HCT116 (cell line): ENCODE measurements at regions not wholly inside any gene's neighbourhood (a gene's known extent, or its start where the extent isn't known, plus 50 kb on each side); places are given as distances from the start of the nearest gene placed in this dataset.

Source experiments
- ATAC-seq: fragments of 200-7000 bp; cut with Tn5 transposase; 2 replicates; pipeline ENCODE4 v1.9.1; 2020; ENCODE audit warnings: mild to moderate bottlenecking, moderate library complexity
- BruUV-seq: library from RNA; stranded (reverse); fragments of 400-500 nt; replicated peaks from 2 replicates; lab custom pipeline; 2021; lab: Mats Ljungman, UMichigan
- CTCF ChIA-PET: fragments of 300-600 bp; sonication (Branson Sonifier 250); formaldehyde crosslinking; loops from one replicate; lab custom pipeline; 2021; ENCODE audit warnings: antibody characterized with exemption; lab: Charles Lee
- POLR2A ChIA-PET: fragments of 300-600, 350-600 bp; sonication (Branson Sonifier 250); formaldehyde crosslinking; loops from one replicate; lab custom pipeline; 2021; ENCODE audit warnings: antibody characterized with exemption; lab: Charles Lee
- RAD21 ChIA-PET, 2 experiments: fragments of 300-600 bp; sonication (Branson Sonifier 250); formaldehyde crosslinking; loops; one replicate each; lab custom pipeline; 2023; ENCODE audit warnings: low total read pairs in 2 of 2; ENCODE audit not compliant: uncharacterized antibody in 2 of 2, unreplicated experiment in 2 of 2, low non-redundant PET in 1 of 2; lab: Charles Lee
- DNase-seq: peaks from one replicate; pipeline ENCODE4 v3.0.0-alpha.2; 2010; ENCODE audit warnings: low read depth, low spot score
- H2AFZ ChIP-seq: fragments of 200-600 bp; shearing (Covaris generic), sonication (generic); 2 replicates; pipeline ENCODE4 v1.6.1; 2017; ENCODE audit warnings: low read depth, mixed run types, mixed read lengths, antibody characterized with exemption, low read length; ENCODE audit not compliant: poor library complexity, severe bottlenecking
- H3K27ac ChIP-seq: 2 replicates; pipeline ENCODE4 v1.5.1; 2012; ENCODE audit warnings: low read depth, low read length
- H3K27me3 ChIP-seq: fragments of 200-600 bp; sonication (generic); 2 replicates; pipeline ENCODE4 v1.6.1; 2016; ENCODE audit warnings: mixed run types, low read length, mixed read lengths; ENCODE audit not compliant: insufficient read depth
- H3K36me3 ChIP-seq, 2 experiments: fragments of 200-500 bp in 1 of 2; fragments of 200-600 bp in 1 of 2; sonication (Bioruptor generic) in 1 of 2; sonication (generic) in 1 of 2; 2 replicates each; pipeline versions ENCODE4 v1.5.1 to v1.6.1; 2014 to 2016; ENCODE audit warnings: low read length in 2 of 2, inconsistent platforms in 1 of 2, mixed read lengths in 1 of 2, mixed run types in 1 of 2; ENCODE audit not compliant: insufficient read depth in 2 of 2, control insufficient read depth in 1 of 2
- H3K4me1 ChIP-seq, 2 experiments: fragments of 200-600 bp in 1 of 2; sonication (generic) in 1 of 2; 2 replicates each; pipeline versions ENCODE4 v1.5.1 to v1.6.1; 2012 to 2017; ENCODE audit warnings: low read length in 2 of 2, inconsistent platforms in 1 of 2, mild to moderate bottlenecking in 1 of 2, mixed read lengths in 1 of 2, mixed run types in 1 of 2, moderate library complexity in 1 of 2; ENCODE audit not compliant: insufficient read depth in 2 of 2, control insufficient read depth in 1 of 2
- H3K4me2 ChIP-seq: fragments of 200-600 bp; sonication (generic); 2 replicates; pipeline ENCODE4 v1.6.1; 2017; ENCODE audit warnings: mixed run types, low read length, mixed read lengths
- H3K4me3 ChIP-seq, 2 experiments: fragments of 200-600 bp in 1 of 2; sonication (generic) in 1 of 2; replicated peaks in 1 of 2; 2 replicates each; pipeline ENCODE4 v1.5.1; 2011 to 2016; ENCODE audit warnings: low read length in 2 of 2, control low read depth in 1 of 2, low read depth in 1 of 2, mild to moderate bottlenecking in 1 of 2, mixed read lengths in 1 of 2, mixed run types in 1 of 2
- H3K79me2 ChIP-seq: fragments of 200-600 bp; sonication (generic); 2 replicates; pipeline ENCODE4 v1.6.1; 2017; ENCODE audit warnings: mild to moderate bottlenecking, mixed run types, low read length, moderate library complexity, mixed read lengths; ENCODE audit not compliant: insufficient read depth
- H3K9ac ChIP-seq: fragments of 200-600 bp; sonication (generic); 2 replicates; pipeline ENCODE4 v1.6.1; 2016; ENCODE audit warnings: low read length, mixed read lengths
- H3K9me2 ChIP-seq: fragments of 200-600 bp; sonication (generic), shearing (Covaris generic); 2 replicates; pipeline ENCODE4 v1.6.1; 2017; ENCODE audit warnings: mixed run types, mild to moderate bottlenecking, moderate library complexity; ENCODE audit not compliant: insufficient read depth
- H3K9me3 ChIP-seq, 2 experiments: fragments of 200-500 bp in 1 of 2; fragments of 200-600 bp in 1 of 2; sonication (Bioruptor generic) in 1 of 2; sonication (generic) in 1 of 2; 2 replicates each; pipeline ENCODE4 v1.6.1; 2014 to 2017; ENCODE audit warnings: low read length in 2 of 2, mixed read lengths in 2 of 2, inconsistent platforms in 1 of 2, low read depth in 1 of 2, mild to moderate bottlenecking in 1 of 2, mixed run types in 1 of 2, moderate library complexity in 1 of 2; ENCODE audit not compliant: control insufficient read depth in 1 of 2, insufficient read depth in 1 of 2
- H4K20me1 ChIP-seq: fragments of 200-600 bp; sonication (generic), shearing (Covaris generic); 2 replicates; pipeline ENCODE4 v1.6.1; 2017; ENCODE audit warnings: mixed run types, mild to moderate bottlenecking, moderate library complexity; ENCODE audit not compliant: insufficient read depth
- ATF3 ChIP-seq: IDR thresholded peaks from 2 replicates; pipeline ENCODE4 v1.6.1; 2012
- CEBPB ChIP-seq: IDR thresholded peaks from 2 replicates; pipeline ENCODE4 v1.6.1; 2012; ENCODE audit warnings: low read depth
- CTCF ChIP-seq, 3 experiments: fragments of 200-600 bp in 1 of 3; sonication (generic) in 1 of 3; IDR thresholded peaks in 2 of 3; conservative IDR thresholded peaks in 1 of 3; 2 replicates each; pipeline ENCODE4 v1.5.1; 2012 to 2017; ENCODE audit warnings: low read depth in 2 of 3, low read length in 2 of 3, antibody characterized with exemption in 1 of 3, borderline replicate concordance in 1 of 3, control low read depth in 1 of 3, mild to moderate bottlenecking in 1 of 3, mixed read lengths in 1 of 3, mixed run types in 1 of 3, moderate library complexity in 1 of 3; ENCODE audit not compliant: insufficient read depth in 1 of 3
- EGR1 ChIP-seq: IDR thresholded peaks from 2 replicates; pipeline ENCODE4 v1.6.1; 2012; ENCODE audit warnings: low read depth
- EZH2 ChIP-seq: fragments of 200-600 bp; sonication (generic); IDR thresholded peaks from 2 replicates; pipeline ENCODE4 v1.6.1; 2017; ENCODE audit warnings: antibody characterized with exemption, mixed run types
- EZH2phosphoT487 ChIP-seq: fragments of 200-600 bp; IDR thresholded peaks from 2 replicates; pipeline ENCODE4 v1.6.1; 2018; ENCODE audit warnings: antibody characterized with exemption, borderline replicate concordance
- FOSL1 ChIP-seq: IDR thresholded peaks from 2 replicates; pipeline ENCODE4 v1.6.1; 2012; ENCODE audit warnings: low read depth
- JUND ChIP-seq: IDR thresholded peaks from 2 replicates; pipeline ENCODE4 v1.6.1; 2012
- REST ChIP-seq: IDR thresholded peaks from 2 replicates; pipeline ENCODE4 v1.6.1; 2012; ENCODE audit warnings: low read depth
- SRF ChIP-seq: IDR thresholded peaks from 2 replicates; pipeline ENCODE4 v1.6.1; 2012; ENCODE audit warnings: low read depth
- TCF7L2 ChIP-seq: IDR thresholded peaks from 2 replicates; pipeline ENCODE4 v1.7.0; 2011; ENCODE audit warnings: borderline replicate concordance, inconsistent platforms; ENCODE audit not compliant: insufficient read depth, insufficient read length; ENCODE audit errors: extremely low read depth
- ZFX ChIP-seq: fragments of 450-650 bp; IDR thresholded peaks from 2 replicates; pipeline ENCODE4 v1.6.1; 2017
- intact Hi-C: fragments of 100-400 bp; cut with micrococcal nuclease; formaldehyde crosslinking; loops from 2 replicates; pipeline ENCODE4 v1.10.0; 2022

GRCh38 chr3:18635215-18635614 lies 210.1 kb upstream of the SATB1 start:
- H3K36me3 ChIP-seq, result no peaks in the 10 kb centered on the region
- RAD21 ChIA-PET, result no interaction called here
- no peaks in the 10 kb centered on the region for H3K27me3 ChIP-seq
- no peak overlapping the region for H3K4me3 ChIP-seq
- CTCF ChIA-PET, result no interaction called here
- no peaks in the 10 kb centered on the region for H4K20me1 ChIP-seq
- no peak overlapping the region for H3K27ac ChIP-seq
- no peaks in the 10 kb centered on the region for H3K4me1 ChIP-seq
- intact Hi-C loops, result no loop called here
- POLR2A ChIA-PET, result no interaction called here
- no peak overlapping the region for H2AFZ ChIP-seq
- ATAC-seq (no peak), DNase-seq (no peak)
- no peak overlapping the region for H3K9ac ChIP-seq
- H3K9me2 ChIP-seq, result no peaks in the 10 kb centered on the region
- no peaks in the 10 kb centered on the region for H3K9me3 ChIP-seq
- no peaks in the 10 kb centered on the region for H3K79me2 ChIP-seq
- H3K4me2 ChIP-seq, result no peak overlapping the region
- BruUV-seq, result no TSS peak
- TF ChIP-seq EZH2phosphoT487 (no peak), EZH2 (no peak), REST (no peak), CEBPB (no peak), SRF (no peak), TCF7L2 (no peak), FOSL1 (no peak), EGR1 (no peak), JUND (no peak), CTCF (IDR thresholded peaks at IDR 0.05 in 2 of 3, conservative IDR thresholded peaks at IDR 0.05 in 1 of 3; ENCODE audit: borderline replicate concordance in 1 of 3, insufficient read depth in 1 of 3, low read depth in 2 of 3, low read length in 2 of 3) (no peak), ZFX (no peak), ATF3 (no peak)
